GM23338 (cell line): ENCODE measurements at regions not wholly inside any gene's neighbourhood (a gene's known extent, or its start where the extent isn't known, plus 50 kb on each side); places are given as distances from the start of the nearest gene placed in this dataset.

Source experiments
- ATAC-seq: fragments of 200-7000 bp; cut with Tn5 transposase; 3 replicates; pipeline ENCODE4 v1.9.1; 2020
- DNase-seq: peaks from one replicate; pipeline ENCODE4 v3.0.0-alpha.2; 2015; ENCODE audit warnings: low spot score
- H2AFZ ChIP-seq: fragments of 200-600 bp; sonication (generic); 2 replicates; pipeline ENCODE4 v1.8.0; 2016; ENCODE audit warnings: antibody characterized with exemption, mild to moderate bottlenecking, moderate library complexity
- H3F3A ChIP-seq: fragments of 200-600 bp; sonication (generic); replicated peaks from 2 replicates; pipeline ENCODE4 v1.8.0; 2017; ENCODE audit warnings: antibody characterized with exemption, mixed run types, low read depth
- H3K27ac ChIP-seq: fragments of 200-600 bp; sonication (generic); 2 replicates; pipeline ENCODE4 v1.6.1; 2016; ENCODE audit warnings: low read depth
- H3K27me3 ChIP-seq: fragments of 200-600 bp; sonication (generic); 2 replicates; pipeline ENCODE4 v1.8.0; 2016; ENCODE audit warnings: mild to moderate bottlenecking, mixed run types, moderate library complexity; ENCODE audit not compliant: insufficient read depth
- H3K36me3 ChIP-seq: fragments of 200-600 bp; sonication (generic); 2 replicates; pipeline ENCODE4 v1.8.0; 2016; ENCODE audit warnings: mild to moderate bottlenecking; ENCODE audit not compliant: insufficient read depth
- H3K4me1 ChIP-seq: fragments of 200-600 bp; sonication (generic); 2 replicates; pipeline ENCODE4 v1.8.0; 2016; ENCODE audit warnings: mild to moderate bottlenecking, moderate library complexity; ENCODE audit not compliant: insufficient read depth
- H3K4me2 ChIP-seq: fragments of 200-600 bp; sonication (generic); 2 replicates; pipeline ENCODE4 v1.7.1; 2017; ENCODE audit warnings: mixed run types
- H3K4me3 ChIP-seq: fragments of 200-600 bp; sonication (generic); 2 replicates; pipeline ENCODE4 v1.6.1; 2016; ENCODE audit warnings: mixed run types
- H3K79me2 ChIP-seq: fragments of 200-600 bp; sonication (generic); replicated peaks from 2 replicates; pipeline ENCODE4 v1.8.0; 2017; ENCODE audit warnings: mild to moderate bottlenecking; ENCODE audit not compliant: insufficient read depth
- H3K9me2 ChIP-seq: fragments of 200-600 bp; sonication (generic); 2 replicates; pipeline ENCODE4 v1.8.0; 2017; ENCODE audit not compliant: insufficient read depth
- H4K20me1 ChIP-seq: fragments of 200-600 bp; sonication (generic); replicated peaks from 2 replicates; pipeline ENCODE4 v1.8.0; 2017; ENCODE audit warnings: mild to moderate bottlenecking; ENCODE audit not compliant: insufficient read depth
- H3K27ac Mint-ChIP-seq: 2 replicates; pipeline ENCODE4 v1.8.0; 2020; ENCODE audit warnings: inconsistent platforms, mild to moderate bottlenecking, moderate library complexity, mixed read lengths
- H3K27me3 Mint-ChIP-seq: 3 replicates; pipeline ENCODE4 v1.8.0; 2022; ENCODE audit warnings: low read depth, mild to moderate bottlenecking, moderate library complexity, mixed read lengths, inconsistent platforms; ENCODE audit not compliant: insufficient read depth, poor library complexity
- H3K36me3 Mint-ChIP-seq: 3 replicates; pipeline ENCODE4 v1.8.0; 2021; ENCODE audit warnings: low read depth, mild to moderate bottlenecking, inconsistent platforms, moderate library complexity, mixed read lengths
- H3K4me1 Mint-ChIP-seq: 3 replicates; pipeline ENCODE4 v1.8.0; 2020; ENCODE audit warnings: mild to moderate bottlenecking, inconsistent platforms, mixed read lengths
- H3K4me3 Mint-ChIP-seq: 3 replicates; pipeline ENCODE4 v1.8.0; 2021; ENCODE audit warnings: moderate library complexity, mild to moderate bottlenecking, inconsistent platforms, mixed read lengths
- H3K9me3 Mint-ChIP-seq: 3 replicates; pipeline ENCODE4 v1.8.0; 2020; ENCODE audit warnings: moderate library complexity, mild to moderate bottlenecking, inconsistent platforms, mixed read lengths
- CREB1 ChIP-seq: fragments of 250-450 bp; sonication (Bioruptor Pico); IDR thresholded peaks from 2 replicates; pipeline ENCODE4 v1.5.0; 2020; ENCODE audit warnings: low read depth, mild to moderate bottlenecking, moderate library complexity
- ETS1 ChIP-seq: IDR thresholded peaks from 2 replicates; pipeline ENCODE4 v1.6.1; 2016; ENCODE audit warnings: antibody characterized with exemption
- EZH2 ChIP-seq: fragments of 200-600 bp; sonication (generic); IDR thresholded peaks from one replicate; pipeline ENCODE4 v1.8.0; 2017; ENCODE audit warnings: antibody characterized with exemption, mild to moderate bottlenecking, low read depth; ENCODE audit not compliant: unreplicated experiment
- EZH2phosphoT487 ChIP-seq: fragments of 200-600 bp; sonication (generic); IDR thresholded peaks from one replicate; pipeline ENCODE4 v1.8.1; 2018; ENCODE audit warnings: antibody characterized with exemption; ENCODE audit not compliant: unreplicated experiment
- JUNB ChIP-seq: IDR thresholded peaks from one replicate; pipeline ENCODE4 v1.6.1; 2016; ENCODE audit warnings: antibody characterized with exemption; ENCODE audit not compliant: unreplicated experiment
- NANOG ChIP-seq: IDR thresholded peaks from 2 replicates; pipeline ENCODE4 v1.6.1; 2016; ENCODE audit warnings: antibody characterized with exemption, borderline replicate concordance
- POLR2AphosphoS5 ChIP-seq: IDR thresholded peaks from 2 replicates; pipeline ENCODE4 v1.6.1; 2016; ENCODE audit warnings: antibody characterized with exemption, low read depth
- REST ChIP-seq: IDR thresholded peaks from one replicate; pipeline ENCODE4 v1.6.1; 2018; ENCODE audit warnings: antibody characterized with exemption; ENCODE audit not compliant: unreplicated experiment
- STAT1 ChIP-seq: IDR thresholded peaks from one replicate; pipeline ENCODE4 v1.6.1; 2016; ENCODE audit warnings: antibody characterized with exemption; ENCODE audit not compliant: unreplicated experiment
- ZNF114 ChIP-seq: fragments of 250-450 bp; sonication (Bioruptor Pico); IDR thresholded peaks from 2 replicates; pipeline ENCODE4 v1.5.0; 2020; ENCODE audit warnings: mild to moderate bottlenecking, moderate library complexity
- ZNF331 ChIP-seq: fragments of 250-450 bp; sonication (Bioruptor Pico); IDR thresholded peaks from 2 replicates; pipeline ENCODE4 v1.5.0; 2020; ENCODE audit warnings: low read depth, mild to moderate bottlenecking, moderate library complexity
- ZNF462 ChIP-seq: fragments of 250-450 bp; sonication (Bioruptor Pico); IDR thresholded peaks from 2 replicates; pipeline ENCODE4 v1.5.0; 2020; ENCODE audit warnings: mild to moderate bottlenecking, moderate library complexity
- TF ChIP-seq, protein P1 (sequence below), 2 experiments: fragments of 200-600 bp in 1 of 2; sonication (generic) in 1 of 2; conservative IDR thresholded peaks; 2 replicates each; pipeline versions ENCODE4 v1.5.1 to v1.6.1; 2016 to 2017; ENCODE audit warnings: antibody characterized with exemption in 2 of 2, low read depth in 2 of 2, mild to moderate bottlenecking in 2 of 2, moderate library complexity in 1 of 2

DNA sequence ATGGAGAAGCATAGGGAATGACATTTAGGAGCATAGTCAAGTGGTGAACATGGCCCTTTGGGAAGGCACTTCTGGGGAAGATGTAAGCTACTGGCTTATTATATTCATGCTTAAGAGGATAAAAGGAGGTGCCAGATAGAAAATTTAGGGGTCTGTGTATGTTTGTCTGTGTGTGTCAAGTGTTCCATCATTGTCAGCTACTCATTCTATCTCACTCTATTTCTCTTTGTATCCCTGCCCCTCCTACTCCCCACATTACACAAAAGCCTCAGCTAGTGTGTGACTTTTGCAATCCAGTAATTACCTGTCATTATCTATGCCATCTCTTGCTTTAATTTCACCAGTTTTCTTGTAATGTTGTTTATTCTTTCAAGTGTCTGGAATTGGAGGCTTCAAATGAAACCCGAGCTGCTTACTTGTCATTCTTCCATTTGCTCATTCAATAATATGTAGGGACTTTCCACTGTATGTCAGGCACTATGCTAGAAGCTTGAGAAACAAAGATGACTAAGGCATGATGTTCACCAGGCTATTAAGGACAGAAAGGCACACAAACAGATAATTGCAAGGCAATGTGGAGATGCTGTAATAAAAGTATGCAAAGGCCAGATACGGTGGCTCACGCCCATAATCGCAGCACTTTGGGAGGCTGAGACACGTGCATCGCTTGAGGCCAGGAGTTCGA is 229.8 kb upstream of the TEX13C start:
- Histone ChIP-seq H3K9me2 (no peaks in the 10 kb centered on the region), H3K36me3 (no peaks in the 10 kb centered on the region), H3K4me1 (no peaks in the 10 kb centered on the region; the same call in 1 of the 2 replicates), H3K27me3 (no peaks in the 10 kb centered on the region), H3K79me2 (no peaks in the 10 kb centered on the region), H2AFZ (no peak overlapping the region), H3K4me2 (no peak overlapping the region), H3K4me3 (no peak overlapping the region), H3K27ac (no peak overlapping the region), H3F3A (no peaks in the 10 kb centered on the region), H4K20me1 (no peaks in the 10 kb centered on the region)
- TF ChIP-seq EZH2phosphoT487 (no peak), JUNB (no peak), ZNF114 (CRISPR knock-in tag) (no peak), POLR2AphosphoS5 (no peak), STAT1 (no peak), CREB1 (CRISPR knock-in tag) (no peak), NANOG (no peak), ZNF462 (no peak), EZH2 (no peak), ZNF331 (CRISPR knock-in tag) (no peak), REST (no peak), ETS1 (no peak)
- TF ChIP-seq, protein P1, sequence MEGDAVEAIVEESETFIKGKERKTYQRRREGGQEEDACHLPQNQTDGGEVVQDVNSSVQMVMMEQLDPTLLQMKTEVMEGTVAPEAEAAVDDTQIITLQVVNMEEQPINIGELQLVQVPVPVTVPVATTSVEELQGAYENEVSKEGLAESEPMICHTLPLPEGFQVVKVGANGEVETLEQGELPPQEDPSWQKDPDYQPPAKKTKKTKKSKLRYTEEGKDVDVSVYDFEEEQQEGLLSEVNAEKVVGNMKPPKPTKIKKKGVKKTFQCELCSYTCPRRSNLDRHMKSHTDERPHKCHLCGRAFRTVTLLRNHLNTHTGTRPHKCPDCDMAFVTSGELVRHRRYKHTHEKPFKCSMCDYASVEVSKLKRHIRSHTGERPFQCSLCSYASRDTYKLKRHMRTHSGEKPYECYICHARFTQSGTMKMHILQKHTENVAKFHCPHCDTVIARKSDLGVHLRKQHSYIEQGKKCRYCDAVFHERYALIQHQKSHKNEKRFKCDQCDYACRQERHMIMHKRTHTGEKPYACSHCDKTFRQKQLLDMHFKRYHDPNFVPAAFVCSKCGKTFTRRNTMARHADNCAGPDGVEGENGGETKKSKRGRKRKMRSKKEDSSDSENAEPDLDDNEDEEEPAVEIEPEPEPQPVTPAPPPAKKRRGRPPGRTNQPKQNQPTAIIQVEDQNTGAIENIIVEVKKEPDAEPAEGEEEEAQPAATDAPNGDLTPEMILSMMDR (conservative IDR thresholded peaks at IDR 0.05; ENCODE audit: low read depth in 2 of 2), result no peak
- Mint-ChIP-seq H3K27me3 (no peaks in the 10 kb centered on the region), H3K27ac (no peak overlapping the region), H3K4me3 (no peak overlapping the region), H3K36me3 (no peaks in the 10 kb centered on the region), H3K4me1 (no peaks in the 10 kb centered on the region; the same call in 2 of the 3 replicates), H3K9me3 (no peaks in the 10 kb centered on the region)
- ATAC-seq, result no peak
- DNase-seq, result no peak
